ENCODE measurements at regions not wholly inside any gene's neighbourhood (a gene's known extent, or its start where the extent isn't known, plus 50 kb on each side); places are given as distances from the start of the nearest gene placed in this dataset.

DNA sequence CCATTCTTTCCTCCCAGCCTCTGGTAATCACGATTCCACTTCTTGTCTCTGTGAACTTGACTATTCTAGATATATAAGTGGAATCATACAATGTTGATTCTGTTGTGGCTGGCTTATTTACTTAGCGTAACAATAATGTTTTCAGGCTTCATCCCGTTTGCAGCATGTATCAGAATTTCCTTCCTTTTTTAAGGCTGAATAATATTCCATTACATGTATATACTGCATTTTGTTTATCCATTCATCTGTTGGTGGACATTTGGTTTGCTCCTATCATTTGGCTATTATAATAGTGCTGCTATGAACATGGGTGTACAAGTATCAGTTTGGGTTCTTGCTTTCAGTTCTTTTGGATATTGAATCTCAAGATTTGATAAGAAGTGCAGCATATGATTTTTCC, 239.7 kb upstream of the ZNF608 start:
- TF ChIP-seq POLR2A (IDR thresholded peaks at IDR 0.05): no peak
- TF ChIP-seq, protein P1, sequence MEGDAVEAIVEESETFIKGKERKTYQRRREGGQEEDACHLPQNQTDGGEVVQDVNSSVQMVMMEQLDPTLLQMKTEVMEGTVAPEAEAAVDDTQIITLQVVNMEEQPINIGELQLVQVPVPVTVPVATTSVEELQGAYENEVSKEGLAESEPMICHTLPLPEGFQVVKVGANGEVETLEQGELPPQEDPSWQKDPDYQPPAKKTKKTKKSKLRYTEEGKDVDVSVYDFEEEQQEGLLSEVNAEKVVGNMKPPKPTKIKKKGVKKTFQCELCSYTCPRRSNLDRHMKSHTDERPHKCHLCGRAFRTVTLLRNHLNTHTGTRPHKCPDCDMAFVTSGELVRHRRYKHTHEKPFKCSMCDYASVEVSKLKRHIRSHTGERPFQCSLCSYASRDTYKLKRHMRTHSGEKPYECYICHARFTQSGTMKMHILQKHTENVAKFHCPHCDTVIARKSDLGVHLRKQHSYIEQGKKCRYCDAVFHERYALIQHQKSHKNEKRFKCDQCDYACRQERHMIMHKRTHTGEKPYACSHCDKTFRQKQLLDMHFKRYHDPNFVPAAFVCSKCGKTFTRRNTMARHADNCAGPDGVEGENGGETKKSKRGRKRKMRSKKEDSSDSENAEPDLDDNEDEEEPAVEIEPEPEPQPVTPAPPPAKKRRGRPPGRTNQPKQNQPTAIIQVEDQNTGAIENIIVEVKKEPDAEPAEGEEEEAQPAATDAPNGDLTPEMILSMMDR (IDR thresholded peaks at IDR 0.05 in 4 of 5, conservative IDR thresholded peaks at IDR 0.05 in 1 of 5): no peak

Data from gastrocnemius medialis (tissue), 4 donors.